Right ventricle myocardium superior (tissue), 1 donor: ENCODE measurements at regions not wholly inside any gene's neighbourhood (a gene's known extent, or its start where the extent isn't known, plus 50 kb on each side); places are given as distances from the start of the nearest gene placed in this dataset.

Source experiments
- ATAC-seq: fragments of 200-7000 bp; cut with Tn5 transposase; one replicate; pipeline ENCODE4 v1.9.1; 2020; ENCODE audit warnings: mild to moderate bottlenecking; ENCODE audit not compliant: poor library complexity
- DNase-seq: peaks from one replicate; pipeline ENCODE4 v3.0.0-alpha.2; 2020
- intact Hi-C: fragments of 100-400 bp; cut with DNase I; formaldehyde crosslinking; loops from one replicate; pipeline ENCODE4 v1.11.2; 2022
- donor health status: DM: no; HTN: yes; CAD: no; lungs with severe emphysema.

- ATAC-seq (no peak), DNase-seq (no peak)
- intact Hi-C loops, result no loop called here
These were observed 101.0 kb upstream of the NHSL1 start for GRCh38 chr6:138600261-138600660.

GRCh38 chr6:138600726-138601125, 101.4 kb upstream of the NHSL1 start:
- no peak for ATAC-seq
- no peak for DNase-seq
- intact Hi-C loops, result no loop called here

GRCh38 chr6:138601128-138601527, 101.8 kb upstream of the NHSL1 start:
- DNase-seq, result no peak
- intact Hi-C loops, result no loop called here
- ATAC-seq, result no peak

DNA sequence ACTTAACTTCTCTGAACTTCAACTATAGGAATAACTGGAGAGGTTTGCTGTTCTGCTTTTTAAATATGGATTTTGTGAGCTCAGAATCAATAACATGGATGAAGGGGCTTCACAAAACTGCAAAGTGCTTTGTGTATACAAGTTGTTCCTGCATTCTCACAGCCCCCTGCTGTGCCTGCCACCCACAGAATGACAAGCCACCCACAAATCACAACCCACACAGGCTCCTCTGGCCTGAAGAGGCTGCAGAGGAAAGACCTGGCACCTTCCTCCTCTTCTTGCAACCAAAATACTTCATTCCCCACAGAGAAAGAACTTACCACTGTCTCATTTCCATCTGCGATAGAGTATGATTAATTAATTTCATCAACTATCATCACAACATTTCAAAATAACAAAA, 106.7 kb upstream of the NHSL1 start:
- ATAC-seq (no peak), DNase-seq (no peak)
- intact Hi-C loops, result no loop called here

- intact Hi-C loops, result no loop called here
- DNase-seq, result no peak
These were observed 108.5 kb upstream of the NHSL1 start for GRCh38 chr6:138607478-138608433.

GRCh38 chr6:138608896-138609295, 109.6 kb upstream of the NHSL1 start:
- no peak for ATAC-seq

More at GRCh38 chr6:138607478-138608433, 108.5 kb upstream of the NHSL1 start:
- no peak for ATAC-seq

GRCh38 chr6:138609801-138610430, 110.6 kb upstream of the NHSL1 start:
- ATAC-seq (no peak), DNase-seq (no peak)
- intact Hi-C loops, result no loop called here

More at GRCh38 chr6:138608896-138609295, 109.6 kb upstream of the NHSL1 start:
- no peak for DNase-seq
- intact Hi-C loops, result no loop called here

- intact Hi-C loops, result no loop called here
- no peak for ATAC-seq
- no peak for DNase-seq
These were observed 111.5 kb upstream of the NHSL1 start for GRCh38 chr6:138610816-138611215.

GRCh38 chr6:138614151-138614550, 114.9 kb upstream of the NHSL1 start:
- intact Hi-C loops, result no loop called here

GRCh38 chr6:138618168-138618567, 118.9 kb upstream of the NHSL1 start:
- intact Hi-C loops, result no loop called here
- no peak for ATAC-seq
- no peak for DNase-seq

More at GRCh38 chr6:138614151-138614550, 114.9 kb upstream of the NHSL1 start:
- DNase-seq, result no peak
- ATAC-seq, result no peak

DNA sequence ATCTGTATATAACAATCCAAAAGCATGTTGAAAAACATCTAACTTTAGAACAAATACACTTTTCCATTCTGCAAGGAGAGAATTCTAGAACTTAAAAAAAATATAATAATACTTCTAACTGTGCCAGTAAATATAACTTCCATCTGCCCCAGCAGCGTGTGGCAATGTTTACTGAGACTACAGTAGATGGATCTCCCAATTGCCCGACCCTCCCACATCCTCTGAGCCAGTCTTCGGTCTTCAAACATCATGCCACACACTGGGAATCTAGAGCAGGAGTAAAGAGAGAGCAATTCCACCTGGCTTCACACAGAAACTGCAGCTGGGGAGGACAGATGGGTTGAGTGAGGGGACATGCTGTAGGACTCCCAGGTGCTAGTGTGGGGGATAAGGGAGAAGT, 121.3 kb upstream of the NHSL1 start:
- ATAC-seq (no peak), DNase-seq (no peak)
- intact Hi-C loops, result no loop called here

- DNase-seq (no peak), ATAC-seq (no peak)
- intact Hi-C loops, result no loop called here
These were observed 123.7 kb upstream of the NHSL1 start for GRCh38 chr6:138622967-138623366.

GRCh38 chr6:138631566-138631965, 132.3 kb upstream of the NHSL1 start:
- no peak for DNase-seq
- ATAC-seq, result no peak
- intact Hi-C loops, result no loop called here

- intact Hi-C loops, result no loop called here
- ATAC-seq (no peak), DNase-seq (no peak)
These were observed 135.7 kb upstream of the CCDC28A start for GRCh38 chr6:138637822-138638221.

DNA sequence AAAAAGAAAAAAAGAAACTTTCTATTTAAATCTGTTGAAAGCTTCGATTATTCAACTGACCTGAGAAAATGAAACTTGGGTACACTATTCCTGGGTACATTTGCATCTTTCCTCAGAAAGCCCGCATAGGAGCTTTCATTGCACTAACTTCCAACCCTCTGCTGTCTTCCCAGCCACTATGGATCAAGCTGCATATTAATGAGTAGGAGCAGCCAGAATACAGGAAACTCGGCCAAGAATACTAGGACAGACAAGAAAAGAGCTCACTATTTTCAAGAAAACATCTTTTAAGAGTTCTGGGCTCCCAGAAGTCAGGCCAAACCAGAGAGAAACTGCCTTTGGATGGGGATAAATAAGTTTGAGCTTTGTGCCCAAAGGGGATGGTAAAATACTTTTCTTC, 135.0 kb upstream of the CCDC28A start:
- intact Hi-C loops, result no loop called here
- no peak for DNase-seq
- no peak for ATAC-seq

- DNase-seq (no peak), ATAC-seq (no peak)
- intact Hi-C loops, result no loop called here
These were observed 133.5 kb upstream of the CCDC28A start for GRCh38 chr6:138640028-138640427.

GRCh38 chr6:138643210-138643609, 130.4 kb upstream of the CCDC28A start:
- intact Hi-C loops, result no loop called here
- no peak for ATAC-seq
- no peak for DNase-seq

GRCh38 chr6:138645976-138646640, 127.5 kb upstream of the CCDC28A start:
- ATAC-seq (no peak), DNase-seq (no peak)
- intact Hi-C loops, result no loop called here

DNA sequence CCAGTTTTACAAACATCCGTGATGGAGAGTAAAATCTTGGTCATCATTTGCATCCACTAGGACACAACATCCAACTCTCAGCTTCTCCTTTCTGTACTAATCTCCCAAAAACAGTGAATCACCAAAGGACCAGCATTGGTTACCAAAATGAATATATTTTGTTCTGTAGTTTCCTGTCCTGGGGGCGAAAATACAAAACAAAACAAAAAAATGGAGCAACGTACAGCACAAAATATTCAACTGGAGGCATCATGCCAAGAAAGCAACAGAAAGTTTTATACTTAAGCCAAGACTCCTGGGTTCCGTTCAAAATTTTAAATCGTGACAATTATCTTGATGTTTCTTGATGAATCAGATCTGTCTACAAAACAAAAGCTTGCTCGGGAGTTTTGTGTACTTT, 126.6 kb upstream of the CCDC28A start:
- no peak for DNase-seq
- intact Hi-C loops, result no loop called here
- ATAC-seq, result no peak

GRCh38 chr6:138648127-138648526, 125.4 kb upstream of the CCDC28A start:
- intact Hi-C loops, result no loop called here
- DNase-seq, result no peak
- ATAC-seq, result no peak
